VCaP (cell line): ENCODE measurements at regions not wholly inside any gene's neighbourhood (a gene's known extent, or its start where the extent isn't known, plus 50 kb on each side); places are given as distances from the start of the nearest gene placed in this dataset.

Experiments
- H3K27ac ChIP-seq: fragments of 450-650 bp; 2 replicates; pipeline ENCODE4 v1.5.1; 2017
- TF ChIP-seq, protein P1 (sequence below): fragments of 450-650 bp; conservative IDR thresholded peaks from 2 replicates; pipeline ENCODE4 v1.5.1; 2017; ENCODE audit warnings: mild to moderate bottlenecking, moderate library complexity

- no peak overlapping the region for H3K27ac ChIP-seq
- TF ChIP-seq, protein P1, sequence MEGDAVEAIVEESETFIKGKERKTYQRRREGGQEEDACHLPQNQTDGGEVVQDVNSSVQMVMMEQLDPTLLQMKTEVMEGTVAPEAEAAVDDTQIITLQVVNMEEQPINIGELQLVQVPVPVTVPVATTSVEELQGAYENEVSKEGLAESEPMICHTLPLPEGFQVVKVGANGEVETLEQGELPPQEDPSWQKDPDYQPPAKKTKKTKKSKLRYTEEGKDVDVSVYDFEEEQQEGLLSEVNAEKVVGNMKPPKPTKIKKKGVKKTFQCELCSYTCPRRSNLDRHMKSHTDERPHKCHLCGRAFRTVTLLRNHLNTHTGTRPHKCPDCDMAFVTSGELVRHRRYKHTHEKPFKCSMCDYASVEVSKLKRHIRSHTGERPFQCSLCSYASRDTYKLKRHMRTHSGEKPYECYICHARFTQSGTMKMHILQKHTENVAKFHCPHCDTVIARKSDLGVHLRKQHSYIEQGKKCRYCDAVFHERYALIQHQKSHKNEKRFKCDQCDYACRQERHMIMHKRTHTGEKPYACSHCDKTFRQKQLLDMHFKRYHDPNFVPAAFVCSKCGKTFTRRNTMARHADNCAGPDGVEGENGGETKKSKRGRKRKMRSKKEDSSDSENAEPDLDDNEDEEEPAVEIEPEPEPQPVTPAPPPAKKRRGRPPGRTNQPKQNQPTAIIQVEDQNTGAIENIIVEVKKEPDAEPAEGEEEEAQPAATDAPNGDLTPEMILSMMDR: no peak
Observed at GRCh38 chr3:109234300-109234699, 82.0 kb downstream of the DPPA2 start.

DNA sequence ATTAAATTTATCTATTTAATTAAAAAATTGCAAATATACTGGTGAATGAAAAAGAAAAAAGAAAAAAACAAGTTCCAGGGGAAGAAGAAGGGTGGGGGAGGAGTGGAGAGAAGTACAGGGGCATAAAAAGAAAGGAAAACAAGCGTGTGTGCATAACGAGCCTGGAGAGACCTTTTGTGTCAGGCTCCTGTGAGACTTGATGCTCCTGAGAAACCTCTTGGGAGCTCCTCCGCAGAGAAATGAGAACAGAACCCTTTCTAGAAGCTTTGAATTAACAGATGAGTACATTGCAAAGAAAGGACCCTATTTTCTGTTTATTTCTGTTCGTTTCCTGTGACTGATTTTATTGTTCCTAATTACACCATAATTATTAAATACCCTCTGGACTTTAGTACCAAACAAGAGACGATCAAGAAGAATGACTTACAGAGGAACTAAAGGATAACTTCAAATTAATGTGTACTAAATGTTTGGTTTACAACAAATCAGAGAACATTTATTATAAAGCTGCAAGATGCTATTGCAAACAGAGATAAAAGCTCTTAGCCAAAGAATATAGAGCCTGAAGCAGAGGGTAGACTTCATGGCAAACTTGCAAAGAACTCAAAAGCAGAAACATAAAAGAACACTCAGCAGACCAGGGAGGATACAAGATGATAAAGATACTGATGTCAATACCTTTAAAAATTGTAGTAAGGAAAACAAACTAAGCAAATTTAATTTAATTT lies 74.7 kb downstream of the DPPA2 start:
- no peak overlapping the region for H3K27ac ChIP-seq
- TF ChIP-seq, protein P1: no peak

GRCh38 chr3:109242187-109242523 lies 74.2 kb downstream of the DPPA2 start:
- no peak overlapping the region for H3K27ac ChIP-seq

More at GRCh38 chr3:109242187-109242523, 74.2 kb downstream of the DPPA2 start:
- TF ChIP-seq, protein P1: no peak
